WERI-Rb-1 (cell line): ENCODE measurements at regions not wholly inside any gene's neighbourhood (a gene's known extent, or its start where the extent isn't known, plus 50 kb on each side); places are given as distances from the start of the nearest gene placed in this dataset.

Experiments used
- DNase-seq: peaks from one replicate; pipeline ENCODE4 v3.0.0-alpha.2; 2020
- H3K27ac ChIP-seq: fragments of 250-450 bp; sonication (Bioruptor Pico); 2 replicates; pipeline ENCODE4 v1.5.1; 2020; ENCODE audit warnings: mild to moderate bottlenecking, moderate library complexity
- H3K27me3 ChIP-seq: fragments of 250-450 bp; sonication (Bioruptor Pico); 2 replicates; pipeline ENCODE4 v1.5.1; 2021; ENCODE audit warnings: mild to moderate bottlenecking, low read depth, moderate library complexity; ENCODE audit not compliant: insufficient read depth, severe bottlenecking
- H3K36me3 ChIP-seq: fragments of 250-450 bp; sonication (Bioruptor Pico); 2 replicates; pipeline ENCODE4 v1.5.1; 2020; ENCODE audit warnings: mild to moderate bottlenecking, moderate library complexity
- H3K4me3 ChIP-seq: 2 replicates; pipeline ENCODE4 v1.5.1; 2011; ENCODE audit warnings: low read depth, mild to moderate bottlenecking, control low read depth, low read length
- H3K9me3 ChIP-seq: fragments of 250-450 bp; sonication (Bioruptor Pico); 2 replicates; pipeline ENCODE4 v1.5.1; 2021; ENCODE audit warnings: mild to moderate bottlenecking, moderate library complexity; ENCODE audit not compliant: severe bottlenecking
- TF ChIP-seq, protein P1 (sequence below): IDR thresholded peaks from 2 replicates; pipeline ENCODE4 v1.5.1; 2011; ENCODE audit warnings: low read depth, mild to moderate bottlenecking, control low read depth, inconsistent platforms, low read length

GRCh38 chr6:106770663-106771062 is 141.3 kb downstream of the QRSL1 start:
- no peak overlapping the region for H3K27ac ChIP-seq
- H3K4me3 ChIP-seq = no peak overlapping the region
- peaks cover 10% of the 10 kb centered on the region for H3K9me3 ChIP-seq
- no peaks in the 10 kb centered on the region for H3K27me3 ChIP-seq
- DNase-seq = no peak
- no peaks in the 10 kb centered on the region for H3K36me3 ChIP-seq
- TF ChIP-seq, protein P1, sequence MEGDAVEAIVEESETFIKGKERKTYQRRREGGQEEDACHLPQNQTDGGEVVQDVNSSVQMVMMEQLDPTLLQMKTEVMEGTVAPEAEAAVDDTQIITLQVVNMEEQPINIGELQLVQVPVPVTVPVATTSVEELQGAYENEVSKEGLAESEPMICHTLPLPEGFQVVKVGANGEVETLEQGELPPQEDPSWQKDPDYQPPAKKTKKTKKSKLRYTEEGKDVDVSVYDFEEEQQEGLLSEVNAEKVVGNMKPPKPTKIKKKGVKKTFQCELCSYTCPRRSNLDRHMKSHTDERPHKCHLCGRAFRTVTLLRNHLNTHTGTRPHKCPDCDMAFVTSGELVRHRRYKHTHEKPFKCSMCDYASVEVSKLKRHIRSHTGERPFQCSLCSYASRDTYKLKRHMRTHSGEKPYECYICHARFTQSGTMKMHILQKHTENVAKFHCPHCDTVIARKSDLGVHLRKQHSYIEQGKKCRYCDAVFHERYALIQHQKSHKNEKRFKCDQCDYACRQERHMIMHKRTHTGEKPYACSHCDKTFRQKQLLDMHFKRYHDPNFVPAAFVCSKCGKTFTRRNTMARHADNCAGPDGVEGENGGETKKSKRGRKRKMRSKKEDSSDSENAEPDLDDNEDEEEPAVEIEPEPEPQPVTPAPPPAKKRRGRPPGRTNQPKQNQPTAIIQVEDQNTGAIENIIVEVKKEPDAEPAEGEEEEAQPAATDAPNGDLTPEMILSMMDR = no peak

DNA sequence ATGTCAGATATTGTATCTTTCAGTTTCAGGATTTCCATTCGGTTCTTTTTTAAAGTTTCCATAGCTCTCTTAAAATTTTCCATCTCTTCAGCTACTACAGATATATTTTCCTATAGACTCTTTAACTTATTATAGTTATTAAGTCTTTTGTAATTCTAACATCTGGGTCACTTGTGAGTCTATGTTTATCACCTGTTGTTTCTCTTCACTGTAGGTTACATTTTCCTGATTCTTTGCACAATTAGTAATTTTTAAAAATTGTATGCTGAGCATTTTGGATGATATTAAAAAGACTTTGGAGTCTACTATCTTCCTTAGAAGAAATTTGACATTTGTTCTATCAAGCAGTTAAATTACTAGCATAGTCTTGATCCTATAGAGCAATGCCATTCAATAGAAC is 140.7 kb downstream of the QRSL1 start:
- H3K27me3 ChIP-seq = no peaks in the 10 kb centered on the region
- TF ChIP-seq, protein P1 = no peak
- no peak for DNase-seq
- no peaks in the 10 kb centered on the region for H3K36me3 ChIP-seq
- no peak overlapping the region for H3K27ac ChIP-seq
- H3K4me3 ChIP-seq = no peak overlapping the region
- H3K9me3 ChIP-seq = peaks cover 10% of the 10 kb centered on the region

DNA sequence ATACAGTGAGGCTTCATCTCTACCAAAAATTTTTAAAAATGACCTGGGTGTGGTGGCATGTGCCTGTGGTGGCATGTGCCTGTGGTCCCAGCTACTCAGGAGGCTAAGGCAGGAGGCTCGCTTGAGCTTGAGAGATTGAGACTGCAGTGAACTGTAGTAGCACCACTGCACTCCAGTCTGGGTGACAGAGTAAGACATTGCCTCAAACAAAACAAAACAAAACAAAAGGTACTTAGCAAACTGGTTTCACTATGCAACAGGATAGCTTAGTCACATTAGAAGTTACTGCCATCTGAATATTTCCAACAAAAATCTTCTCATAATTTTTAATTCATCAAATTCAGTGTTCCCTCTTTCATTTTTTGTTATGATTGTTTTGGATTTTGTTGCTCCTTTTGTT is 137.9 kb downstream of the QRSL1 start:
- Histone ChIP-seq H3K9me3 (peaks cover 10% of the 10 kb centered on the region), H3K4me3 (no peak overlapping the region), H3K27ac (no peak overlapping the region), H3K27me3 (no peaks in the 10 kb centered on the region), H3K36me3 (no peaks in the 10 kb centered on the region)
- TF ChIP-seq, protein P1 = no peak
- DNase-seq = no peak

DNA sequence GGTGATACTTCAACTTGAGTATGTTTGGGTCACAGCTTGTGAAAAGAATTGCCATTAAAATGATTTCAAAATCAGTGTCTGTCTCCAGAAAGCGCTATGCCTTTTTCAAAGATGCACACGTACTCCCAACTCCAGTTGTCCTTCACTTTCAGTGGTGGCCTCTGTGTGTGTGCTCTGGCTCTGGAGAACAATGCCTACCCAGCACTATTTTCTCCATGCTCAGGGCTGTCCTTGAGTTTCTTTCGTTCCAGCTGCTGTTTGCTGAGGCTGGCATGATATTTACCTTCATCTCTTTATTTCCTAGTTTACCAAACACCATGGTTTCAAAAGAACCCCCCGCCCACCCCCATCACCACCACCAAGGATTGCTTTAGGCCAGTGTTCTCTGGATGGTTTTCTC is 136.8 kb downstream of the QRSL1 start:
- H3K36me3 ChIP-seq = no peaks in the 10 kb centered on the region
- peaks cover 10% of the 10 kb centered on the region for H3K9me3 ChIP-seq
- DNase-seq = no peak
- H3K27ac ChIP-seq = no peak overlapping the region
- H3K4me3 ChIP-seq = no peak overlapping the region
- no peaks in the 10 kb centered on the region for H3K27me3 ChIP-seq
- TF ChIP-seq, protein P1 = no peak

DNA sequence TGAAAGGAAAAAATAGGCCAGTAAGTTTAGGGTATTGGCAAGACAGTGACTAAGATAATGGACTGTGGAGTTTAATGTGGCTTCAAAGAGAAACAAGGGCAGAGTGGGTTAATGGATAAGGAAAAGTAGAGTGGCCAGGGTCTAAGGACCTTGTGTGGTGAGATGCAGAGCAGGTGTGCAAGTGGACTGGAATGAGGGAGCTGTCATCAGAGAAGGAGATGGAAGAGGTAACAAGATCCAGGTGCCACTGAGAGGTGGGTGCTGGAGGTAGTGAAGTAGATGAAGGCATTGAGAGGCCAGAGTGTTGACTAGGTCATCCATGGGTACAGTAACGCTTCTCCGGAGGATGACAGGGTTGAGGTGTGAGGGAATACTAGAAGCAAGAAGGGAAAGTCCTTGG is 136.1 kb downstream of the QRSL1 start:
- H3K27ac ChIP-seq = no peak overlapping the region
- TF ChIP-seq, protein P1 = no peak
- no peaks in the 10 kb centered on the region for H3K27me3 ChIP-seq
- no peak for DNase-seq
- H3K36me3 ChIP-seq = no peaks in the 10 kb centered on the region
- peaks cover 9% of the 10 kb centered on the region for H3K9me3 ChIP-seq
- H3K4me3 ChIP-seq = no peak overlapping the region

DNA sequence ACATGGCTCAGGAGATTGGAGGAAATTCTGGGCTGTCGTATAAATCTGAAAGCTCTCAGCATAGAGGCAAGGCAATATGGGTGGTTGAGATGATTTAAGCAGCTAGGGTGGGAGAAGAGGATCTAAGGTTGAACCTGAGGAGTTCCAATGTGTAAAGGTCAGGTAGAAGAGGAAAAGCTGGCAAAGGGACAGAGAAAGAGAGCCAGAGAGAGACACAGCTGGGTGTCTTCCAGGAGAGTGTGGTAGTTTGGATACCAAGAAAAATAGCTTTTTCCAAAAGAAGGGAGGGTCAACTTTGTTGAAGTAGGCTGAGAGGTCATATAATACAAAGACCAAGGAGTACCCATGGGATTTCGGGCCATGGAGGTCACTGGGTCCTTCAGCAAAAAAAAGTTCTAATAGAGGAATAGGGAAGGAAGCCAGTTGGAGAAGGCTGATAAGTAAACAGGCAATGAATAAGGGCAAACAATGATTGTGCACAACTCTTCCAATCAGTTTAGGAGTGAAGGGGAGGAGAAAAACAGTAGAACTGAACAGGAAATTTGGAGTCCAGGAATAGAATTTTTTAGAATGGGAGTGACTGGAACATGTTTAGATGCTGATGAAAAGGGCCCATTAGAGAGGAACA is 135.1 kb downstream of the QRSL1 start:
- Histone ChIP-seq H3K27ac (no peak overlapping the region), H3K9me3 (no peaks in the 10 kb centered on the region), H3K4me3 (no peak overlapping the region), H3K27me3 (no peaks in the 10 kb centered on the region), H3K36me3 (no peaks in the 10 kb centered on the region)
- no peak for DNase-seq
- TF ChIP-seq, protein P1 = no peak
